ENCODE measurements at regions not wholly inside any gene's neighbourhood (a gene's known extent, or its start where the extent isn't known, plus 50 kb on each side); places are given as distances from the start of the nearest gene placed in this dataset.
"Not testable (repeated sequence)": the region's sequence is repeated elsewhere in the genome, so short reads cannot be mapped to it uniquely, and the experiment has no call there.

- H3K36me3 Mint-ChIP-seq (ENCODE audit: low read depth): no peaks in the 10 kb centered on the region
- no peak overlapping the region for H3K4me3 Mint-ChIP-seq
- H3K4me1 Mint-ChIP-seq: peaks cover 4% of the 10 kb centered on the region
- H3K27ac Mint-ChIP-seq: no peak overlapping the region
- peak; percentile 94 for ATAC-seq (replicated peaks)
- no peaks in the 10 kb centered on the region for H3K9me3 Mint-ChIP-seq
- H3K27me3 Mint-ChIP-seq: peaks cover 34% of the 10 kb centered on the region
Measured at GRCh38 chr2:237227592-237228280, 142.0 kb downstream of the COPS8 start.

DNA sequence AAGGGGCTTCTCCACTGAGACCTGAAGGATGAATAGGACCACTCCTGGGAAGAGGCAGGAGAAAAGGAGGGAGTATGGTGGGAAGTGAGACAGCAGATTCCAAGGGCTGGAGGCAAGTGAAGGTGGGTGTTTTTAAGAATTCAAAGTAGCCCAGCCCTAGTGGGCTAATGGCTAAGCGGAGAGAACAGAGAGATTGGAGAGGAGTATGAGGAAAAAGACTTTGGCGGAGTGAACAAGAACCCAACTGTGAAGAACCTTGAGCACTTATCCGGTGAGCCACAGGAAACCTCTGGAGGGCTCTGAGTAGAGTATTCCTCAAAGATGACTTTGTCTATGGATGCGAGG lies 142.6 kb downstream of the COPS8 start:
- ATAC-seq (replicated peaks): no peak
- Mint-ChIP-seq H3K4me1 (peaks cover 4% of the 10 kb centered on the region), H3K36me3 (ENCODE audit: low read depth) (no peaks in the 10 kb centered on the region), H3K4me3 (no peak overlapping the region), H3K9me3 (no peaks in the 10 kb centered on the region), H3K27me3 (peaks cover 34% of the 10 kb centered on the region), H3K27ac (no peak overlapping the region)

DNA sequence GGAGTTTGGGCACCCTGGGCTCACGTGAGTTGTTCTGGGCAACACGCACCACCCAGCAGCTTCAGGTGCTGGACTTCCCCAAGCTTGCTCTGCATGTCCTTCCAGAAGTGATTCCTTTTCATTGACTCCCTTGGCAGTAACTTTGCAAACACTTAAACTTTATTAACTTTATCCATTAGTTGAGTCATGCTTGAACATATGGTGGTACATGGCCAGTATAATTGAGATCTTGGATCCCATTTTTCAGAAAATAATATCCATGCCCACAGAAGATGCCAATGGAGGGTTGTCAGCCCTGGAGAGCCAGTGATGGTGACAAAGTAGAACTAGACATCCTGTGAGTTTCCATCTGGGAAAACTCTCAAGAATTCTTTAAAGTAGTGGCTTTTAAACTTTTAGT lies 144.2 kb downstream of the COPS8 start:
- Mint-ChIP-seq H3K4me3 (no peak overlapping the region), H3K36me3 (ENCODE audit: low read depth) (no peaks in the 10 kb centered on the region), H3K9me3 (no peaks in the 10 kb centered on the region), H3K27ac (no peak overlapping the region), H3K4me1 (peaks cover 4% of the 10 kb centered on the region), H3K27me3 (peaks cover 30% of the 10 kb centered on the region)
- ATAC-seq (replicated peaks): no peak

GRCh38 chr2:237230355-237230754 lies 144.7 kb downstream of the COPS8 start:
- no peak overlapping the region for H3K27ac Mint-ChIP-seq
- H3K4me3 Mint-ChIP-seq: no peak overlapping the region
- H3K9me3 Mint-ChIP-seq: no peaks in the 10 kb centered on the region
- peaks cover 30% of the 10 kb centered on the region for H3K27me3 Mint-ChIP-seq
- H3K36me3 Mint-ChIP-seq (ENCODE audit: low read depth): no peaks in the 10 kb centered on the region
- ATAC-seq (replicated peaks): no peak
- peaks cover 4% of the 10 kb centered on the region for H3K4me1 Mint-ChIP-seq

DNA sequence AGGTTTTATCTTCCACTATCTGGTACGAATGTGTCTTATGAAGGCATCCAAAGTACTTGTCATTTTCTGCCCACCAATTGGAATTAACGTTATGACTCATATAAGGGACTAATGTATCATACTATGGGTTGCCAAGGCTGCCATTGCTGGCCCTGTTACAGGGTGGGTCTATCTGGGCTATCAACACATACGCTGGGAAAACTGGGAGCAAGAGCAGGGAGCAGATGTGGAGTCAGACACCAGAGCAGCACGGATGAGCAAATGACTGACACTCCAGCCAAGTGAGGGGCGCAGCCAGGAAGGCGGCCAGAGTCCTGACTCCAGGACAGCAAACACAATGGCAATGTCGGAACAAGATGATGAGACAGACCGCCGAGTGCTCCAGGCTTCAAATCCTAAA lies 145.9 kb downstream of the COPS8 start:
- Mint-ChIP-seq H3K36me3 (ENCODE audit: low read depth) (no peaks in the 10 kb centered on the region), H3K27ac (no peak overlapping the region), H3K4me1 (peaks cover 4% of the 10 kb centered on the region), H3K4me3 (no peak overlapping the region), H3K9me3 (no peaks in the 10 kb centered on the region), H3K27me3 (peaks cover 31% of the 10 kb centered on the region)
- no peak for ATAC-seq (replicated peaks)

DNA sequence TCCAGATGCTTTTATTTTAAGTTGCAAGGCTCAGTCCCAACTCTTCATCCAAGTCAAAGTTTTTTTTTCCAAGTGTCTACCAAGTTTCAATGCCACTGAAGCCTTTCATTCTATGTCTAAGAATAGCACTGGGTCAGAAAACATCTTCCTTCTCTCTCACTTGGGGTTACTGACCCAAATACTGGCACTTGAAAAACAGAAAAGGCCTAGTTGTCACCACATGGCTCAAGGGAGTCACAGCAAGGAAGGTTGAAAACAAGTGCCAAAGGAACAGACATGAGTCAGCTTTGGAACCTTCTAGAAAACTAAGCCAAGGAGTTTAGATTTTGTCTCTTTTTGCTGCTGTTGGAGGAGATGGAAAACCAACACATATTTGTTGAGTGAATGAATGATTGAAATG lies 146.5 kb downstream of the COPS8 start:
- no peak overlapping the region for H3K4me3 Mint-ChIP-seq
- no peak overlapping the region for H3K27ac Mint-ChIP-seq
- H3K4me1 Mint-ChIP-seq: peaks cover 4% of the 10 kb centered on the region
- H3K36me3 Mint-ChIP-seq (ENCODE audit: low read depth): no peaks in the 10 kb centered on the region
- no peaks in the 10 kb centered on the region for H3K9me3 Mint-ChIP-seq
- ATAC-seq (replicated peaks): no peak
- peaks cover 31% of the 10 kb centered on the region for H3K27me3 Mint-ChIP-seq

DNA sequence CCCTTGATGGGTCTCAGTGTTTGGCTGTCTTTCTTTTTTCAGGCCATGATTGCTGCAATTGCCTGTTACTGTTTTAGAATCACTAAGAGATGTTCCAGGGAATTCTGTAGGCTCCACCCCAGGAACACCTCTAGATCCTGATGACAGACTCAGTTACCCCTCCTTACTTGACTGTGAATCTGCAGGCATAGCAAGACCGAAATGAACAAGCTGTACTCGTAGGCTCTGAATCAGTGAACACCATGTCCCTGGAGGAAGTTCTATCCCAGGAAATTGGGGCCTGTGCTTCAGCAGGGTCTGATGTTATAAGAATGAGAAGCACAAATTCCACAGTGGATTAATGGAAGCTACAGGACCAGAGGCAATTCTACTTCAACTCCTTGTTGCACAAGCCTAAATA lies 148.6 kb downstream of the COPS8 start:
- Mint-ChIP-seq H3K9me3 (no peaks in the 10 kb centered on the region), H3K4me3 (no peak overlapping the region), H3K27ac (no peak overlapping the region), H3K36me3 (ENCODE audit: low read depth) (no peaks in the 10 kb centered on the region), H3K4me1 (no peaks in the 10 kb centered on the region), H3K27me3 (peaks cover 31% of the 10 kb centered on the region)
- ATAC-seq (replicated peaks): no peak

GRCh38 chr2:237235383-237236095 lies 149.8 kb downstream of the COPS8 start:
- no peaks in the 10 kb centered on the region for H3K4me1 Mint-ChIP-seq
- no peak overlapping the region for H3K4me3 Mint-ChIP-seq
- H3K27me3 Mint-ChIP-seq: peaks cover 26% of the 10 kb centered on the region
- no peaks in the 10 kb centered on the region for H3K9me3 Mint-ChIP-seq
- peak; percentile 74 for ATAC-seq (replicated peaks)
- H3K36me3 Mint-ChIP-seq (ENCODE audit: low read depth): no peaks in the 10 kb centered on the region
- no peak overlapping the region for H3K27ac Mint-ChIP-seq

GRCh38 chr2:237236188-237236587 lies 150.5 kb downstream of the COPS8 start:
- no peaks in the 10 kb centered on the region for H3K36me3 Mint-ChIP-seq (ENCODE audit: low read depth)
- no peaks in the 10 kb centered on the region for H3K4me1 Mint-ChIP-seq
- no peak overlapping the region for H3K27ac Mint-ChIP-seq
- no peaks in the 10 kb centered on the region for H3K9me3 Mint-ChIP-seq
- H3K4me3 Mint-ChIP-seq: no peak overlapping the region
- peak; percentile 78 for ATAC-seq (replicated peaks)
- peaks cover 24% of the 10 kb centered on the region for H3K27me3 Mint-ChIP-seq

DNA sequence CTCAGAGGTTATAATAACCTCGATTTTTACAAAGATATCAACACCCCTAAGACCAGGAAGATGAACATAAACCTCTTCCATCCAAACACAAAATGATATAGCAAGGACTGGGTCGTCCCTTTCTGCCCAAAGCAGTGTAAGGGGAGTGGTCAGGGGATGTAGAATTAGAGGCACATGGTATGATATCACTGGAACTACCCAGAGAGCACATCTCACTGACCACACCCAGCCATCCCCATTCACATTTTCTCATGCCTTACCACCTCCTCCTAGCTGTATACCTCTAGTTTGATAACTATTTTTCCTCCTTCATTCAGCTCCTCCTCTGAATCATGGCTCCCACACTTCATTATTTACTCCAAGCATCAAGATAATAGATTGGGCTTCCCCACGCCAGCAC lies 152.6 kb downstream of the COPS8 start:
- Mint-ChIP-seq H3K27ac (no peak overlapping the region), H3K4me1 (no peaks in the 10 kb centered on the region), H3K27me3 (peaks cover 12% of the 10 kb centered on the region), H3K36me3 (ENCODE audit: low read depth) (no peaks in the 10 kb centered on the region), H3K9me3 (peaks cover 2% of the 10 kb centered on the region), H3K4me3 (no peak overlapping the region)
- ATAC-seq (replicated peaks): no peak

GRCh38 chr2:237240252-237240651 lies 154.6 kb downstream of the COPS8 start:
- Mint-ChIP-seq H3K9me3 (peaks cover 5% of the 10 kb centered on the region), H3K4me1 (no peaks in the 10 kb centered on the region), H3K27ac (no peak overlapping the region), H3K27me3 (peaks cover 21% of the 10 kb centered on the region), H3K4me3 (no peak overlapping the region), H3K36me3 (ENCODE audit: low read depth) (no peaks in the 10 kb centered on the region)
- ATAC-seq (replicated peaks): no peak

GRCh38 chr2:237240868-237241267 lies 155.2 kb downstream of the COPS8 start:
- not testable (repeated sequence) for H3K9me3 Mint-ChIP-seq; H3K36me3 Mint-ChIP-seq (ENCODE audit: low read depth); H3K4me3 Mint-ChIP-seq; H3K4me1 Mint-ChIP-seq; ATAC-seq (replicated peaks); H3K27ac Mint-ChIP-seq
- peaks cover 26% of the 10 kb centered on the region for H3K27me3 Mint-ChIP-seq

DNA sequence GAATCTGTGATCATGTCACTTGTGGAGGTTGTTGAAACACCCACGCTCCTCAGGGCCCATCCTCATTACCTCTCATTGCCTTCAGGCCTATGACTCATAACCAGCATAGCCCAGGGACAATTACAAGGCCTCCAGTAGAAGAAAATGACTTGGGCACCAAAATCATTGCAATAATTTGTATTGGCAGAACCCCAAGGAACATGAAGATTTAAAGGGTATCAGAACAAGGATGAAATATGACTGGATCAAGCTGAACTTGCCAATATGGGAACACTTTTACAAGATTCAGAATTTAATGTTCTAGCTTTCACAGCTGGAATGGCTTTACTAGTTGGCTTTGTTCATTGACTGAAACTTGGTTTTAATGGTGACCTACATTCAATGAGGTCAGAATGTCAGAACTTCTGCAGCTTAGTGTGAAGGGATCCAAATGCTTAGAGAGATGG lies 156.4 kb downstream of the COPS8 start:
- no peaks in the 10 kb centered on the region for H3K4me1 Mint-ChIP-seq
- H3K27me3 Mint-ChIP-seq: peaks cover 22% of the 10 kb centered on the region
- H3K4me3 Mint-ChIP-seq: no peak overlapping the region
- no peak for ATAC-seq (replicated peaks)
- peaks cover 5% of the 10 kb centered on the region for H3K9me3 Mint-ChIP-seq
- no peak overlapping the region for H3K27ac Mint-ChIP-seq
- no peaks in the 10 kb centered on the region for H3K36me3 Mint-ChIP-seq (ENCODE audit: low read depth)

GRCh38 chr2:237243487-237243886 lies 157.8 kb downstream of the COPS8 start:
- Mint-ChIP-seq H3K27me3 (peaks cover 19% of the 10 kb centered on the region), H3K36me3 (ENCODE audit: low read depth) (no peaks in the 10 kb centered on the region), H3K27ac (no peak overlapping the region), H3K9me3 (peaks cover 5% of the 10 kb centered on the region), H3K4me3 (no peak overlapping the region), H3K4me1 (no peaks in the 10 kb centered on the region)
- no peak for ATAC-seq (replicated peaks)

DNA sequence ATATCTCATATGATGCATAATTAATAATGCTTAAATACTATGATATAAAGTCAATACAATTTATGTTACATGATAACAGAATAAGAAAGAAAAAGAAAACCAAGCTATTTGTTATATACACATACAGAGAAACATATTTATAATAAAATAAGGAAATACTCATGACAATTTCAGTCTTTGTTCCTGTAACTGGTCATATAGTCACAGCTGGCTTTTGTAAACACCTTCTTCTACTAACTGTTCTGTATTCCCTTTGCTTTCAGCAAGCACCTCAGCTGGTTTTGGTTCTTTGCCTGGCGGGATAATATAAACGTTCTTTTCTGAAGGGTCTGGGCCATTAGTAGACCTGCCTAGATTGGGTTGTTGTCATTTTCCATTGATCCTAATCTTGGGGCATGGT lies 158.5 kb downstream of the COPS8 start:
- Mint-ChIP-seq H3K27me3 (peaks cover 19% of the 10 kb centered on the region), H3K4me1 (no peaks in the 10 kb centered on the region), H3K9me3 (peaks cover 5% of the 10 kb centered on the region), H3K36me3 (ENCODE audit: low read depth) (no peaks in the 10 kb centered on the region), H3K4me3 (no peak overlapping the region), H3K27ac (no peak overlapping the region)
- ATAC-seq (replicated peaks): no peak

All from activated T-helper 17 cell treated with anti-CD3 and anti-CD28 coated beads, Interleukin-2, amount 50 U/mL, for 72 hours (primary cell).